Upper lobe of left lung (tissue), 6 donors: ENCODE measurements at regions not wholly inside any gene's neighbourhood (a gene's known extent, or its start where the extent isn't known, plus 50 kb on each side); places are given as distances from the start of the nearest gene placed in this dataset.
A peak's percentile ranks its signal among the peaks of the same experiment; 100 is the strongest.

Experiments
- ATAC-seq, 2 donors: fragments of 200-7000 bp; cut with Tn5 transposase; one replicate each; pipeline ENCODE4 v1.9.1; 2022; ENCODE audit warnings: mild to moderate bottlenecking in 2 of 2, moderate library complexity in 2 of 2; ENCODE audit not compliant: low FRiP score in 2 of 2
- DNase-seq, 2 donors: peaks; one replicate each; pipeline ENCODE4 v3.0.0-alpha.2; 2019 to 2020
- H3K27ac ChIP-seq, 4 donors: fragments of 200-600 bp; sonication (generic); one replicate each; pipeline ENCODE4 v1.5.1; 2016 to 2019
- H3K27me3 ChIP-seq, 4 donors: fragments of 200-600 bp; sonication (generic); one replicate each; pipeline ENCODE4 v1.5.1; 2017 to 2019
- H3K36me3 ChIP-seq, 4 donors: fragments of 200-600 bp; sonication (generic); one replicate each; pipeline ENCODE4 v1.5.1; 2016 to 2019
- H3K4me1 ChIP-seq, 4 donors: fragments of 200-600 bp; sonication (generic); one replicate each; pipeline ENCODE4 v1.5.1; 2018 to 2019
- H3K4me3 ChIP-seq, 4 donors: fragments of 200-600 bp; sonication (generic); one replicate each; pipeline ENCODE4 v1.5.1; 2017 to 2019; ENCODE audit warnings: mild to moderate bottlenecking in 2 of 4, moderate library complexity in 1 of 4
- H3K9me3 ChIP-seq, 4 donors: fragments of 200-600 bp; sonication (generic); one replicate each; pipeline ENCODE4 v1.5.1; 2018 to 2019
- EP300 ChIP-seq, 4 donors: sonication (generic); formaldehyde crosslinking; IDR thresholded peaks; one replicate each; pipeline ENCODE4 v1.5.1; 2017; ENCODE audit warnings: antibody characterized with exemption in 4 of 4, control low read depth in 2 of 4
- POLR2A ChIP-seq, 4 donors: fragments of 450-650 bp; IDR thresholded peaks; one replicate each; pipeline ENCODE4 v1.5.1; 2016 to 2017; ENCODE audit warnings: antibody characterized with exemption in 4 of 4, mild to moderate bottlenecking in 2 of 4
- POLR2AphosphoS5 ChIP-seq, 2 donors: sonication (generic); formaldehyde crosslinking; IDR thresholded peaks; one replicate each; pipeline ENCODE4 v1.5.1; 2017; ENCODE audit warnings: antibody characterized with exemption in 2 of 2
- WGBS, 2 donors: methylation state at CpG; one replicate each; pipeline ENCODE4 v1.1.5; 2017 to 2018; 5-methylcytosine and 5-hydroxymethylcytosine counted together
- small RNA-seq, 4 donors: library from RNA; depleted of rRNA; stranded (forward); fragments of <200 nt; gene quantifications; one replicate each; pipeline ENCODE3, GENCODE V24; 2016
- TF ChIP-seq, protein P1 (sequence below), 6 experiments: fragments of 450-650 bp in 4 of 6; fragments of 200-600 bp in 2 of 6; sonication (generic) in 2 of 6; IDR thresholded peaks; one replicate each; pipeline ENCODE4 v1.5.1; 2016 to 2019; ENCODE audit warnings: antibody characterized with exemption in 6 of 6
- donor health status: DM: no; HTN: no; CAD: no; lungs with moderate emphysema.
- donor health status: DM: no; HTN: yes; CAD: no; lungs with severe emphysema.

DNA sequence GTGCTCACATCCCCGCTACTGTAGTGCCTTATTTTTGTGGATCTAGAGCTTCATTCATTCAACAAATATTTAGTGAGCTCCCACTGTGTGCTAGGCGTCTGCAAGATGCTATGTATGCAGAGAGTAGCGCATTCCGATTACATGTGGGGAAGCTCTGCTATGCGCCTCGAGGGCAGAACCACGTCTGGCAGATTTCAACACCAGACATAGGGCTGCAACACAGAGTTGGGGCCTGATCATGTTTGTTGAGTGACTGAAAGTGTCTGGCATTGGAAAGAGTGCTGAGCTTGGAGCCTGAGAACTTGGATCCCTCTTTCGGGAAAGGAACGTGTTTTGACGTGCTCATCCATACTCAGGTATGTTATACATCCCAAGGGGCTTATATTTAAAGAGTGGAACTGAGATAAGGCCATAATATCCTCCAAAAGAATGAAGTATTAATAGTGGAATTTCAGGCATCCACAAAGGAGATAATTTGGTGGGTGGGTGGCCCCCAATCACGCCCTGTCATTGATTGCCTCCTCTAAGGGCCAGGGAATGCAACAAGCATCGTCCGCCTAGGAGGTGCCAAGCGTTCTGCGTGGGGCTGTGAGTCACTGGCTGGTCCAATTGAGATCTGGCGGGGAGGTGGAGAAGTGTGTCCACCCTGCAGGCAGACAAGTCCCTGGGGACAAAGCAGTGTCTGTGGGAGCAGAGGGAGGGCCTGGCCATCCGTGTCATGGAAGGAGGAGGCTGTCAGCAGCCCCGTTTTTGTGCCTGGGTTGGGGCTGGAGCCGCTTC is 62.8 kb upstream of the ZBTB40 start:
- 56 to 66% methylated on average over 18 to 19 of the region's 19 CpGs for WGBS, 2 donors
- Histone ChIP-seq H3K27ac (no peak overlapping the region), H3K36me3 (no peaks in the 10 kb centered on the region), H3K27me3 (no peaks in the 10 kb centered on the region), H3K4me3 (no peak overlapping the region), H3K9me3 (no peaks in the 10 kb centered on the region), H3K4me1 (no peaks in the 10 kb centered on the region)
- peak in 1 of 2 donors; percentile 85 for ATAC-seq
- TF ChIP-seq POLR2AphosphoS5 (IDR thresholded peaks at IDR 0.05) (no peak), EP300 (IDR thresholded peaks at IDR 0.05) (no peak), POLR2A (IDR thresholded peaks at IDR 0.05) (no peak)
- TF ChIP-seq, protein P1, sequence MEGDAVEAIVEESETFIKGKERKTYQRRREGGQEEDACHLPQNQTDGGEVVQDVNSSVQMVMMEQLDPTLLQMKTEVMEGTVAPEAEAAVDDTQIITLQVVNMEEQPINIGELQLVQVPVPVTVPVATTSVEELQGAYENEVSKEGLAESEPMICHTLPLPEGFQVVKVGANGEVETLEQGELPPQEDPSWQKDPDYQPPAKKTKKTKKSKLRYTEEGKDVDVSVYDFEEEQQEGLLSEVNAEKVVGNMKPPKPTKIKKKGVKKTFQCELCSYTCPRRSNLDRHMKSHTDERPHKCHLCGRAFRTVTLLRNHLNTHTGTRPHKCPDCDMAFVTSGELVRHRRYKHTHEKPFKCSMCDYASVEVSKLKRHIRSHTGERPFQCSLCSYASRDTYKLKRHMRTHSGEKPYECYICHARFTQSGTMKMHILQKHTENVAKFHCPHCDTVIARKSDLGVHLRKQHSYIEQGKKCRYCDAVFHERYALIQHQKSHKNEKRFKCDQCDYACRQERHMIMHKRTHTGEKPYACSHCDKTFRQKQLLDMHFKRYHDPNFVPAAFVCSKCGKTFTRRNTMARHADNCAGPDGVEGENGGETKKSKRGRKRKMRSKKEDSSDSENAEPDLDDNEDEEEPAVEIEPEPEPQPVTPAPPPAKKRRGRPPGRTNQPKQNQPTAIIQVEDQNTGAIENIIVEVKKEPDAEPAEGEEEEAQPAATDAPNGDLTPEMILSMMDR (IDR thresholded peaks at IDR 0.05): no peak
- DNase-seq: no peak

DNA sequence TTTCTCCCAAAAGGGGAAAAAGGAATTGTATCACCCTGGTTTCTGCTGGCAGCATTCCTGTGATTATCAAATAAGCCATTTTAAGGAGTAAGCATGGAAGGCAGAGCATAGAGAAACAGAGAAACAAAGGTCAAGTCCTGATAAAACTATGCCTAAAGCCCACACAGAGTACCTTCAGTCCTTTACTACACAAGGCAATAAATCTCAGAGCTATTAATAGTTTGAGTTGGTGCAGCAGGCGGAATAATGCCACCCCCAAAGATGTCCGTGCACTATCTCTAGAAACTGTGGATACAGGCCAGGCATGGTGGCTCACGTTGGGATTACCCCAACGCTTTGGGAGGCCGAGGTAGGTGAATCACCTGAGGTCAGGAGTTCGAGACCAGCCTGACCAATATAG is 58.1 kb upstream of the ZBTB40 start:
- no peak overlapping the region for H3K4me3 ChIP-seq
- WGBS, 2 donors: 80 to 89% methylated on average over 6 of the region's 6 CpGs
- no peaks in the 10 kb centered on the region for H3K36me3 ChIP-seq
- no peak for ATAC-seq
- H3K4me1 ChIP-seq: no peaks in the 10 kb centered on the region
- H3K27me3 ChIP-seq: no peaks in the 10 kb centered on the region
- no peak overlapping the region for H3K27ac ChIP-seq
- H3K9me3 ChIP-seq: no peaks in the 10 kb centered on the region
- TF ChIP-seq EP300 (IDR thresholded peaks at IDR 0.05): no peak
- no peak for TF ChIP-seq POLR2AphosphoS5 (IDR thresholded peaks at IDR 0.05)
- no peak for TF ChIP-seq POLR2A (IDR thresholded peaks at IDR 0.05)
- TF ChIP-seq, protein P1 (IDR thresholded peaks at IDR 0.05): no peak
- no peak for DNase-seq

DNA sequence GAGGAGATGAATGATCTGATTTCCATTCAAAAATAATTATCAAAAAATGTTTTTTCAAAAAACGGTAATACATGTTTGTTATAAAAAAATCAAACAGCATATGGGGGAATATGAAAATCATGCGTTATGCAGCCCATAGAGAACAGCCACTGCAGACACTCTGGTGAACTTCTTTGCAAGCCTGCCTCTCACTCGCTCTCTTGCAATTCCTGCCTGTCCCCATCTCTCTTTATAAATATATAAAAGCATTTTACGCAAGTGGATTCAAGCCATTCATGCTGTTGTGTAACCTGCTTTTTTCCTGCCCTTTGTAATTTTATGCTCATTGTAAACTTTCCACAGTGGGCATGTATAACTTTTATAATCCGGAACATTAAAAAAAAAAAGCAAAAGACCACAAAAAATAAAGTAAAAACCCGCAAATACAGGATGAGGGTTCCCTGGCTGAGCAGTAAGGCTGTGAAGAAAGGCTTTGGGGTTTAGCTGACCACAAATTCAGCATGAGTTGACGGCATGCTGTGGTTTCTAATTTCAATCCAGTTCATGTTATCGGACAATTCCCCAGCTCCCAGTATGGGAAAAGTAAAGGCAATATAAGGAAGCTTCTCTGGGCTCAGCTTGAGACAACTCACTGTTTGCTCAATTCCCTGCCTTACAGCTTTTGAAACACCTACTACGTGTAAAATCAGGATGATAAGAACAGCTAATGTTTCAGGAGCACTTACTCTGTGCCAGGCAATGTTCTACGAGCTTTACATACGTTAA is 52.8 kb upstream of the ZBTB40 start:
- ATAC-seq (no peak), DNase-seq (no peak)
- H3K9me3 ChIP-seq: no peaks in the 10 kb centered on the region
- H3K4me1 ChIP-seq: no peaks in the 10 kb centered on the region
- no peaks in the 10 kb centered on the region for H3K36me3 ChIP-seq
- no peak overlapping the region for H3K27ac ChIP-seq
- no peaks in the 10 kb centered on the region for H3K27me3 ChIP-seq
- 51 to 53% methylated on average over 11 of the region's 11 CpGs for WGBS, 2 donors
- H3K4me3 ChIP-seq: no peak overlapping the region
- TF ChIP-seq POLR2A (IDR thresholded peaks at IDR 0.05) (no peak), POLR2AphosphoS5 (IDR thresholded peaks at IDR 0.05) (no peak), EP300 (IDR thresholded peaks at IDR 0.05) (no peak)
- TF ChIP-seq, protein P1 (IDR thresholded peaks at IDR 0.05): no peak

DNA sequence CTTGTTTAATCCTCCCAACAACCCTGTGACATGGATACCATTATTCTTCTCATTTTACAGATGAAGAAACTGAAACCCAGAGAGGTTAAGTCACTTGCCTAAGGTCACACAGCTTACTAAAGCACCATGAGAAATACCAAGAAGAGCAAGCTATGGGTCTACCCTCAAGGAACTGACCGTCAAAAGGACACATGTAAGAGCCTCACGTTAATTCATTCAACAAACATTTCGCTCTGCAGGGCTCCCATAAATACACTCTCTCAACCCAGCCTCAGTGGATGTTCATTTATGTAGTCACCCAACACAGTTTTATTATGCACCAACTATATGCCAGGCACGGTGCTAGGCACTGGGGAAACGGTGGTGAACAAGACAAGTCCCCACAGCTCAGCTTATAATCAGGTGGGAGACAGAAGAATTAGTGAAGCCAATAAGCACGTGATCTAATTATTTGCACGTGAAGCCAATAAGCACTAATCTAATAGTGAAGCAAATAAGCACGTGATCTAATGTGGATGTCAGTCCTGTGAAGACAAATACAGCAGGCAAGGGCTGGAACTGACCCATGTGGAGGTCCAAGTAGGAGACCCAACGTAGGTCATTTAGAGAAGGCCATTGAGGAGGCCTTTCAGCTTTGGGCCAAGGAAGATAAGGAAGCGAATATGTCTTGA is 52.1 kb upstream of the ZBTB40 start:
- DNase-seq (no peak), ATAC-seq (no peak)
- TF ChIP-seq POLR2A (IDR thresholded peaks at IDR 0.05) (no peak), POLR2AphosphoS5 (IDR thresholded peaks at IDR 0.05) (no peak), EP300 (IDR thresholded peaks at IDR 0.05) (no peak)
- TF ChIP-seq, protein P1 (IDR thresholded peaks at IDR 0.05): no peak
- H3K4me1 ChIP-seq: no peaks in the 10 kb centered on the region
- no peak overlapping the region for H3K4me3 ChIP-seq
- no peak overlapping the region for H3K27ac ChIP-seq
- no peaks in the 10 kb centered on the region for H3K36me3 ChIP-seq
- no peaks in the 10 kb centered on the region for H3K27me3 ChIP-seq
- WGBS, 2 donors: 84 to 85% methylated on average over 10 of the region's 10 CpGs
- no peaks in the 10 kb centered on the region for H3K9me3 ChIP-seq

Small RNA genes in the stretch of these regions (small RNA-seq; reads per million reads assigned to genes)
- gene MIR4418: 0 reads per million in 4 donors
